PC-9 (cell line): ENCODE measurements at regions not wholly inside any gene's neighbourhood (a gene's known extent, or its start where the extent isn't known, plus 50 kb on each side); places are given as distances from the start of the nearest gene placed in this dataset.

Source experiments
- BruUV-seq: library from RNA; stranded (reverse); fragments of 400-500 nt; replicated peaks from 2 replicates; lab custom pipeline; 2021; lab: Mats Ljungman, UMichigan
- CTCF ChIA-PET: fragments of 300-600 bp; sonication (Branson Sonifier 250); formaldehyde crosslinking; loops from one replicate; lab custom pipeline; 2022; ENCODE audit warnings: antibody characterized with exemption; lab: Charles Lee
- POLR2A ChIA-PET: fragments of 300-600 bp; sonication (Branson Sonifier 250); formaldehyde crosslinking; loops from one replicate; lab custom pipeline; 2022; ENCODE audit warnings: antibody characterized with exemption; ENCODE audit not compliant: unreplicated experiment; lab: Charles Lee
- DNase-seq, 2 experiments: peaks; one replicate each; pipeline versions ENCODE4 v3.0.0 to v3.0.0-alpha.2; 2015 to 2022; ENCODE audit warnings: mixed read lengths in 1 of 2
- H2AFZ ChIP-seq: fragments of 200-600 bp; sonication (generic); 2 replicates; pipeline ENCODE4 v1.8.1; 2017; ENCODE audit warnings: antibody characterized with exemption
- H3F3A ChIP-seq: fragments of 200-600 bp; sonication (generic); 2 replicates; pipeline ENCODE4 v1.8.1; 2017; ENCODE audit warnings: antibody characterized with exemption, mild to moderate bottlenecking, low read depth; ENCODE audit not compliant: insufficient read depth
- H3K27ac ChIP-seq: fragments of 200-600 bp; sonication (generic); 2 replicates; pipeline ENCODE4 v1.6.1; 2016; ENCODE audit warnings: mixed run types
- H3K27me3 ChIP-seq: fragments of 200-600 bp; sonication (generic); 2 replicates; pipeline ENCODE4 v1.6.1; 2016; ENCODE audit warnings: low read depth, mixed run types; ENCODE audit not compliant: insufficient read depth
- H3K36me3 ChIP-seq: fragments of 200-600 bp; sonication (generic); 2 replicates; pipeline ENCODE4 v1.6.1; 2016; ENCODE audit warnings: low read depth, mixed run types
- H3K4me1 ChIP-seq: fragments of 200-600 bp; sonication (generic); replicated peaks from 2 replicates; pipeline ENCODE4 v1.6.1; 2016; ENCODE audit warnings: mixed run types; ENCODE audit not compliant: insufficient read depth
- H3K4me2 ChIP-seq: fragments of 200-600 bp; sonication (generic); 2 replicates; pipeline ENCODE4 v1.6.1; 2017; ENCODE audit warnings: mixed run types
- H3K4me3 ChIP-seq: fragments of 200-600 bp; sonication (generic); 2 replicates; pipeline ENCODE4 v1.6.1; 2016; ENCODE audit warnings: mixed run types
- H3K79me2 ChIP-seq: fragments of 200-600 bp; sonication (generic); 2 replicates; pipeline ENCODE4 v1.6.1; 2017; ENCODE audit warnings: low read depth, mixed run types
- H3K9me2 ChIP-seq: fragments of 200-600 bp; sonication (generic); 2 replicates; pipeline ENCODE4 v1.8.1; 2017; ENCODE audit warnings: mild to moderate bottlenecking; ENCODE audit not compliant: insufficient read depth
- H3K9me3 ChIP-seq: fragments of 200-600 bp; sonication (generic); 2 replicates; pipeline ENCODE4 v1.8.1; 2016; ENCODE audit warnings: low read depth; ENCODE audit not compliant: insufficient read depth
- H4K20me1 ChIP-seq: fragments of 200-600 bp; sonication (generic); 2 replicates; pipeline ENCODE4 v1.8.1; 2017; ENCODE audit not compliant: insufficient read depth
- EZH2 ChIP-seq: fragments of 200-600 bp; sonication (generic); IDR thresholded peaks from 2 replicates; pipeline ENCODE4 v1.8.0; 2017; ENCODE audit warnings: antibody characterized with exemption, low read depth
- intact Hi-C: fragments of 100-400 bp; cut with micrococcal nuclease; formaldehyde crosslinking; loops from one replicate; pipeline ENCODE4 v1.10.0; 2022; ENCODE audit not compliant: unreplicated experiment
- TF ChIP-seq, protein P1 (sequence below): fragments of 200-600 bp; sonication (generic); conservative IDR thresholded peaks from 2 replicates; pipeline ENCODE4 v1.6.1; 2017; ENCODE audit warnings: mixed run types, antibody characterized with exemption, mild to moderate bottlenecking, moderate library complexity

GRCh38 chr3:66104535-66104934, 65.8 kb upstream of the MAGI1 start:
- Histone ChIP-seq H3K27ac (no peak overlapping the region), H4K20me1 (no peaks in the 10 kb centered on the region), H3K4me3 (no peak overlapping the region), H3K4me1 (no peaks in the 10 kb centered on the region), H3K9me2 (no peaks in the 10 kb centered on the region), H3K4me2 (no peak overlapping the region), H3K27me3 (no peaks in the 10 kb centered on the region), H3K79me2 (no peaks in the 10 kb centered on the region), H2AFZ (no peak overlapping the region), H3K9me3 (no peaks in the 10 kb centered on the region), H3K36me3 (no peaks in the 10 kb centered on the region), H3F3A (no peaks in the 10 kb centered on the region)
- intact Hi-C loops: no loop called here
- DNase-seq: no peak
- ChIA-PET CTCF (no interaction called here), POLR2A (no interaction called here)
- no TSS peak for BruUV-seq
- TF ChIP-seq, protein P1, sequence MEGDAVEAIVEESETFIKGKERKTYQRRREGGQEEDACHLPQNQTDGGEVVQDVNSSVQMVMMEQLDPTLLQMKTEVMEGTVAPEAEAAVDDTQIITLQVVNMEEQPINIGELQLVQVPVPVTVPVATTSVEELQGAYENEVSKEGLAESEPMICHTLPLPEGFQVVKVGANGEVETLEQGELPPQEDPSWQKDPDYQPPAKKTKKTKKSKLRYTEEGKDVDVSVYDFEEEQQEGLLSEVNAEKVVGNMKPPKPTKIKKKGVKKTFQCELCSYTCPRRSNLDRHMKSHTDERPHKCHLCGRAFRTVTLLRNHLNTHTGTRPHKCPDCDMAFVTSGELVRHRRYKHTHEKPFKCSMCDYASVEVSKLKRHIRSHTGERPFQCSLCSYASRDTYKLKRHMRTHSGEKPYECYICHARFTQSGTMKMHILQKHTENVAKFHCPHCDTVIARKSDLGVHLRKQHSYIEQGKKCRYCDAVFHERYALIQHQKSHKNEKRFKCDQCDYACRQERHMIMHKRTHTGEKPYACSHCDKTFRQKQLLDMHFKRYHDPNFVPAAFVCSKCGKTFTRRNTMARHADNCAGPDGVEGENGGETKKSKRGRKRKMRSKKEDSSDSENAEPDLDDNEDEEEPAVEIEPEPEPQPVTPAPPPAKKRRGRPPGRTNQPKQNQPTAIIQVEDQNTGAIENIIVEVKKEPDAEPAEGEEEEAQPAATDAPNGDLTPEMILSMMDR: no peak
- TF ChIP-seq EZH2: no peak

DNA sequence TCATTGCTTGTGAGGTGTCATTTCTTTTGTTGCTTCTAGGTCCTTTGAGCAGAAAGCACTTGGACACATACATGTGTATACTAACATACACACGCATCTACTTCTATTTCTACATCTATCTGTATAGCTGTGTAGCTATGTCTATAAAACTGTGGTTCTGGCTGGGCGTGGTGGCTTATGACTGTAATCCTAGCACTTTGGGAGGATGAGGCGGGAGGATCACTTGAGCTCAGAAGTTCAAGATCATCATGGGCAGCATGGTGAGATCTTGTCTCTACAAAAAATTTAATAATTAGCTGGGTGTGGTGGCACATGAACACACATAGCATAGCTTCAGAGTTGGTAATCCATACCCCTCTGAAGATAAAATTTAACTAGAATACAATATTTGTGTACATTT, 65.0 kb upstream of the MAGI1 start:
- POLR2A ChIA-PET: no interaction called here

GRCh38 chr3:66101901-66102300, 63.2 kb upstream of the MAGI1 start:
- H3K27me3 ChIP-seq: no peaks in the 10 kb centered on the region
- CTCF ChIA-PET: no interaction called here
- TF ChIP-seq, protein P1: no peak
- no peak for TF ChIP-seq EZH2

More for the DNA sequence above, 65.0 kb upstream of the MAGI1 start:
- H3K36me3 ChIP-seq: no peaks in the 10 kb centered on the region
- H2AFZ ChIP-seq: no peak overlapping the region
- TF ChIP-seq, protein P1: no peak
- TF ChIP-seq EZH2: no peak
- no peaks in the 10 kb centered on the region for H3F3A ChIP-seq
- H3K27me3 ChIP-seq: no peaks in the 10 kb centered on the region
- no peaks in the 10 kb centered on the region for H4K20me1 ChIP-seq
- H3K9me2 ChIP-seq: no peaks in the 10 kb centered on the region
- no peaks in the 10 kb centered on the region for H3K4me1 ChIP-seq
- no peak overlapping the region for H3K4me2 ChIP-seq
- no peak overlapping the region for H3K27ac ChIP-seq
- no TSS peak for BruUV-seq
- H3K79me2 ChIP-seq: no peaks in the 10 kb centered on the region
- no peak for DNase-seq
- CTCF ChIA-PET: no interaction called here
- no peaks in the 10 kb centered on the region for H3K9me3 ChIP-seq
- H3K4me3 ChIP-seq: no peak overlapping the region
- intact Hi-C loops: no loop called here

More at GRCh38 chr3:66101901-66102300, 63.2 kb upstream of the MAGI1 start:
- H3K9me2 ChIP-seq: no peaks in the 10 kb centered on the region
- H3K79me2 ChIP-seq: no peaks in the 10 kb centered on the region
- H3K4me2 ChIP-seq: no peak overlapping the region
- no peak for DNase-seq
- POLR2A ChIA-PET: no interaction called here
- H3K36me3 ChIP-seq: no peaks in the 10 kb centered on the region
- no peak overlapping the region for H2AFZ ChIP-seq
- no TSS peak for BruUV-seq
- H3K4me3 ChIP-seq: no peak overlapping the region
- H3K4me1 ChIP-seq: no peaks in the 10 kb centered on the region
- H3F3A ChIP-seq: no peaks in the 10 kb centered on the region
- H4K20me1 ChIP-seq: no peaks in the 10 kb centered on the region
- H3K27ac ChIP-seq: no peak overlapping the region
- intact Hi-C loops: no loop called here
- H3K9me3 ChIP-seq: no peaks in the 10 kb centered on the region
